Esophagus muscularis mucosa (tissue), 4 donors: ENCODE measurements at regions not wholly inside any gene's neighbourhood (a gene's known extent, or its start where the extent isn't known, plus 50 kb on each side); places are given as distances from the start of the nearest gene placed in this dataset.

Experiments used
- DNase-seq: peaks from one replicate; pipeline ENCODE4 v3.0.0-alpha.2; 2017; ENCODE audit errors: extremely low spot score
- H3K27ac ChIP-seq, 4 donors: fragments of 200-600 bp; sonication (generic); replicated peaks in 1 of 4; 1 replicate in 3 of 4; 2 replicates in 1 of 4; pipeline ENCODE4 v1.5.1; 2016 to 2019; ENCODE audit warnings: mild to moderate bottlenecking in 1 of 4
- H3K27me3 ChIP-seq, 4 donors: fragments of 200-600 bp; sonication (generic); one replicate each; pipeline versions ENCODE4 v1.5.1 to v1.6.0; 2016 to 2019
- H3K36me3 ChIP-seq, 4 donors: fragments of 200-600 bp; sonication (generic); one replicate each; pipeline ENCODE4 v1.5.1; 2016 to 2019
- H3K4me1 ChIP-seq, 4 donors: fragments of 200-600 bp; sonication (generic); one replicate each; pipeline ENCODE4 v1.5.1; 2016 to 2019
- H3K4me3 ChIP-seq, 4 donors: fragments of 200-600 bp; sonication (generic); 1 replicate in 2 of 4; 2 replicates in 2 of 4; pipeline ENCODE4 v1.5.1; 2016 to 2019; ENCODE audit warnings: mild to moderate bottlenecking in 4 of 4, moderate library complexity in 1 of 4
- H3K9me3 ChIP-seq, 4 donors: fragments of 200-600 bp; sonication (generic); 1 replicate in 3 of 4; 2 replicates in 1 of 4; pipeline ENCODE4 v1.5.1; 2016 to 2019
- EP300 ChIP-seq: sonication (generic); formaldehyde crosslinking; IDR thresholded peaks from one replicate; pipeline ENCODE4 v1.6.1; 2017; ENCODE audit warnings: antibody characterized with exemption
- POLR2A ChIP-seq: fragments of 450-650 bp; IDR thresholded peaks from one replicate; pipeline ENCODE4 v1.6.1; 2017; ENCODE audit warnings: antibody characterized with exemption, moderate library complexity, mild to moderate bottlenecking, low read depth
- POLR2AphosphoS5 ChIP-seq, 2 donors: sonication (generic); formaldehyde crosslinking; IDR thresholded peaks; one replicate each; pipeline ENCODE4 v1.6.1; 2017; ENCODE audit warnings: antibody characterized with exemption in 2 of 2
- WGBS: methylation state at CpG from one replicate; pipeline ENCODE4 v1.1.5; 2018; 5-methylcytosine and 5-hydroxymethylcytosine counted together
- intact Hi-C: fragments of 100-400 bp; cut with DNase I; formaldehyde crosslinking; loops from one replicate; pipeline ENCODE4 v1.15.1; 2023
- TF ChIP-seq, protein P1 (sequence below), 3 experiments: fragments of 200-600 bp in 2 of 3; fragments of 450-650 bp in 1 of 3; sonication (generic) in 2 of 3; IDR thresholded peaks; one replicate each; pipeline ENCODE4 v1.5.1; 2017 to 2019; ENCODE audit warnings: antibody characterized with exemption in 3 of 3, mild to moderate bottlenecking in 2 of 3, moderate library complexity in 1 of 3

DNA sequence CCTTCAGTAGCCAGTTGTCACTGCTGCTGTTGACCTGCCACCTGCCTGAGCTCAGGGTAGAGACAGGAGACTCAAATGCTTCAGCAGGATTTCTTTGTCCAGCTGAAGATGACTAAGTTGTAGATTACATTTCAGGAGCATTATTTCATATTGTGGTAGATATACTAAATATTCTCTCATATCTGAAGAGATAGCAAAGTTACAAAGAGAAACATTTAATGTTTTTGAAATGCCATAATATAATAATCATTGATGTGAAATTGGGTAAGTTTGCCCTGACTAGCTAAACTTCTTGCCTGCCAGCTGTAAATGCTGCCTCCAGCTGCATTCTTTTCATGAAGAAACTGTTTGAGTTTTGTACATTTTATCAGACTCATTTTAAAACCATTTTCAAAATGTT, 247.6 kb upstream of the CNKSR2 start:
- Histone ChIP-seq H3K4me1 (no peaks in the 10 kb centered on the region), H3K27me3 (no peaks in the 10 kb centered on the region), H3K36me3 (no peaks in the 10 kb centered on the region), H3K9me3 (no peaks in the 10 kb centered on the region), H3K4me3 (no peak overlapping the region), H3K27ac (no peak overlapping the region)
- intact Hi-C loops = no loop called here
- DNase-seq = no peak
- TF ChIP-seq, protein P1, sequence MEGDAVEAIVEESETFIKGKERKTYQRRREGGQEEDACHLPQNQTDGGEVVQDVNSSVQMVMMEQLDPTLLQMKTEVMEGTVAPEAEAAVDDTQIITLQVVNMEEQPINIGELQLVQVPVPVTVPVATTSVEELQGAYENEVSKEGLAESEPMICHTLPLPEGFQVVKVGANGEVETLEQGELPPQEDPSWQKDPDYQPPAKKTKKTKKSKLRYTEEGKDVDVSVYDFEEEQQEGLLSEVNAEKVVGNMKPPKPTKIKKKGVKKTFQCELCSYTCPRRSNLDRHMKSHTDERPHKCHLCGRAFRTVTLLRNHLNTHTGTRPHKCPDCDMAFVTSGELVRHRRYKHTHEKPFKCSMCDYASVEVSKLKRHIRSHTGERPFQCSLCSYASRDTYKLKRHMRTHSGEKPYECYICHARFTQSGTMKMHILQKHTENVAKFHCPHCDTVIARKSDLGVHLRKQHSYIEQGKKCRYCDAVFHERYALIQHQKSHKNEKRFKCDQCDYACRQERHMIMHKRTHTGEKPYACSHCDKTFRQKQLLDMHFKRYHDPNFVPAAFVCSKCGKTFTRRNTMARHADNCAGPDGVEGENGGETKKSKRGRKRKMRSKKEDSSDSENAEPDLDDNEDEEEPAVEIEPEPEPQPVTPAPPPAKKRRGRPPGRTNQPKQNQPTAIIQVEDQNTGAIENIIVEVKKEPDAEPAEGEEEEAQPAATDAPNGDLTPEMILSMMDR (IDR thresholded peaks at IDR 0.05) = no peak
- TF ChIP-seq POLR2AphosphoS5 (IDR thresholded peaks at IDR 0.05) (no peak), POLR2A (no peak), EP300 (no peak)

DNA sequence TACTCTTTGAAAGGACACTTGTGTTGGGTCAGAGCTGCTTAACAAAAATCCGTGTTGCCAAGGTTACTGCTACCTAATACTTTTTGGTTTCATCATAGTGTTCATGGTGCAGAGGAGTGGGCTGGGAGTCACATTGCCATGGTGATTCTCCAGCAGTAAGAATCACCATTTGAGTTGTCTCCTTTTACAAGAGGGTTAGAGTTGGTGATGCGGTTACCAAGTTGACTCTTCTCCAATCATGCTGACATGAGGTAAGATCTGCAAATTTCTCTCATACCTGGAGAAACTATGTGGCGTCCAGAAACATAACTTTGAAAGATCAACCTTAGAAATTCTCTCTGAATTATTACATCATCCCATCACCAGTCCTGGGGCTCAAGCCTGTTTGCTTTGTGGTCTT, 242.9 kb upstream of the CNKSR2 start:
- DNase-seq = no peak
- Histone ChIP-seq H3K9me3 (no peaks in the 10 kb centered on the region), H3K27ac (no peak overlapping the region), H3K4me3 (no peak overlapping the region), H3K4me1 (no peaks in the 10 kb centered on the region), H3K27me3 (no peaks in the 10 kb centered on the region), H3K36me3 (no peaks in the 10 kb centered on the region)
- TF ChIP-seq POLR2A (no peak), EP300 (no peak), POLR2AphosphoS5 (IDR thresholded peaks at IDR 0.05) (no peak)
- TF ChIP-seq, protein P1 (IDR thresholded peaks at IDR 0.05) = no peak
- intact Hi-C loops = no loop called here
- 64% methylated on average over 3 of the region's 3 CpGs for WGBS

DNA sequence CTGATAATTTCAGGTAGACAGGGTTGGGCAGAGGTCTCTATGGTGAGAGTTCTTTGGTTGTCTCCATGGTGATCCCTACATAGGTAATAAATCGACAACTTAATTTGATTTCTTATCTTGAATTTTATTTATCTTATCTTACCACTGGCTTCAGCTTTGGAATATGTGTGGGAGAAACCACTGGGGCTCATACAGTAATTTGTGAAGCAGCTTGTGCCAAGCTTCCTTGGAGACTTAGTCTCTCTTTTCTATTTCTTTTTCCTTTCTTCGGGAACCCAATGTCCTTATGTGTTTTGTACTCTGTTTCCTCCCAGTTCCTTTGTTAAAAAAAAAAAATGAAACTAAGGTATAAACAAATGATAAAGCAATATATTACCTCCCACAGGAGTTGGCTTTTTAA, 242.4 kb upstream of the CNKSR2 start:
- WGBS = 77% methylated on average over 2 of the region's 2 CpGs
- DNase-seq = no peak
- intact Hi-C loops = no loop called here
- Histone ChIP-seq H3K9me3 (no peaks in the 10 kb centered on the region), H3K4me3 (no peak overlapping the region), H3K27me3 (no peaks in the 10 kb centered on the region), H3K4me1 (no peaks in the 10 kb centered on the region), H3K27ac (no peak overlapping the region), H3K36me3 (no peaks in the 10 kb centered on the region)
- TF ChIP-seq POLR2AphosphoS5 (IDR thresholded peaks at IDR 0.05) (no peak), EP300 (no peak), POLR2A (no peak)
- TF ChIP-seq, protein P1 (IDR thresholded peaks at IDR 0.05) = no peak

DNA sequence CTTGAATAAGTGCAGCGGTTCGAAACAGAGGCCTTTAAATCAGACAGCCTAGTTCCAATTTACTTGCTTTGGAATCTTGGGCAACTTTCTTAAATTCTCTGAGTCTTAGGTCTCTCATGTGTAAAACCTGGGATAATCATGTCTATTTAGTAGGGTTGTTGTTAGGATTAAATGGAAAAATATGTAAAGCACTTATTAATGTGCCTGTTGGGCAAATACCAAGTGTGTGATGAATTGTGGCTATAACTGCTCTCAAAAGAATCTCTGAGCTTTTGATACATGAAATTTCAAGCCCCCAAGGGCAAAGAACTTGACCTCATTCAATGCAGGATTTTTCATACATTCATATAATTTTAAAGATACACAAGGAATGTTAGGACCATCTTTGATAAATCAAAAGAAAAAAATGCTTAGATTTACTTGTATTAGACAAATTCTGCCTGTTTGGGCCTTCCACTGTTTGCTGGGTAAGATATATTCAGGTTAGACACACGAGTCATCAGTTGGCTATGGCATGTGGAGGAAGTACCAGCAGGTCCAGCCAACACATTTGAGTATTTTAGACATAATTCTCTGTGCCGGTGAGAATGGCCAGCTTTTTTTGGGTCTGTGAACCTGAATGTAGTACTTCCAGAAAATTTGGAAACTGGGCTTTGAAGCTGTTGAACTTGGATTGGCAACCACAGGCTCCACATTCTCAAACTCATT, 241.4 kb upstream of the CNKSR2 start:
- no peak overlapping the region for H3K27ac ChIP-seq
- intact Hi-C loops = no loop called here
- H3K4me1 ChIP-seq = no peaks in the 10 kb centered on the region
- no peaks in the 10 kb centered on the region for H3K27me3 ChIP-seq
- no peak for TF ChIP-seq EP300
- TF ChIP-seq POLR2A = no peak
- TF ChIP-seq, protein P1 (IDR thresholded peaks at IDR 0.05) = no peak
- no peak for TF ChIP-seq POLR2AphosphoS5 (IDR thresholded peaks at IDR 0.05)
- no peak for DNase-seq
- no peak overlapping the region for H3K4me3 ChIP-seq
- H3K36me3 ChIP-seq = no peaks in the 10 kb centered on the region
- WGBS = 79% methylated on average over 4 of the region's 4 CpGs
- no peaks in the 10 kb centered on the region for H3K9me3 ChIP-seq

DNA sequence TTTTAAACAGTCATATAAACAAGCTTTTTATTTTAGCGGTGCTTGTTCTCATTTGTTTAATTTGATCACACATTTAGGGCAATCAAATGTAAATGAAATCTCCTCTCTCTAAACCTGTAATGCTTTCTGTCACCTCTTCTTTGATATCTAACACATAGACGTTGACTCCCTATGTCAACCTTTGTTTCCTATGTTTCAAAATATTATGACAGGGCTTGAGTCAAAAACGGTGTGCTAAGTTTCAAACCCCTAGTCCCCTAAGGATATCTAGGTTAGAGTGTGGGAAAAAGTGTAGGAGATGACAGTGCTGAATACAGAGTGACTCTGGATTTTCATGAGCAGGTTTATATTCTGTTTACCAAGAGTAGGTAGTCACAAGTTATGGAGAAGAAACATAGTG, 224.0 kb upstream of the CNKSR2 start:
- TF ChIP-seq, protein P1 (IDR thresholded peaks at IDR 0.05) = no peak
- TF ChIP-seq POLR2AphosphoS5 (IDR thresholded peaks at IDR 0.05) (no peak), EP300 (no peak), POLR2A (no peak)
- no peak overlapping the region for H3K4me3 ChIP-seq
- H3K4me1 ChIP-seq = peaks cover 5 to 45% (median 14%) of the 10 kb centered on the region in 4 donors
- H3K27me3 ChIP-seq = no peaks in the 10 kb centered on the region
- peak overlapping the region in 2 of 4 donors; percentile 31 to 36 for H3K27ac ChIP-seq
- no peak for DNase-seq
- WGBS = 30% methylated on average over 3 of the region's 3 CpGs
- no peaks in the 10 kb centered on the region for H3K9me3 ChIP-seq
- no peaks in the 10 kb centered on the region for H3K36me3 ChIP-seq
- intact Hi-C loops = no loop called here
